ENCODE measurements at regions not wholly inside any gene's neighbourhood (a gene's known extent, or its start where the extent isn't known, plus 50 kb on each side); places are given as distances from the start of the nearest gene placed in this dataset.

DNA sequence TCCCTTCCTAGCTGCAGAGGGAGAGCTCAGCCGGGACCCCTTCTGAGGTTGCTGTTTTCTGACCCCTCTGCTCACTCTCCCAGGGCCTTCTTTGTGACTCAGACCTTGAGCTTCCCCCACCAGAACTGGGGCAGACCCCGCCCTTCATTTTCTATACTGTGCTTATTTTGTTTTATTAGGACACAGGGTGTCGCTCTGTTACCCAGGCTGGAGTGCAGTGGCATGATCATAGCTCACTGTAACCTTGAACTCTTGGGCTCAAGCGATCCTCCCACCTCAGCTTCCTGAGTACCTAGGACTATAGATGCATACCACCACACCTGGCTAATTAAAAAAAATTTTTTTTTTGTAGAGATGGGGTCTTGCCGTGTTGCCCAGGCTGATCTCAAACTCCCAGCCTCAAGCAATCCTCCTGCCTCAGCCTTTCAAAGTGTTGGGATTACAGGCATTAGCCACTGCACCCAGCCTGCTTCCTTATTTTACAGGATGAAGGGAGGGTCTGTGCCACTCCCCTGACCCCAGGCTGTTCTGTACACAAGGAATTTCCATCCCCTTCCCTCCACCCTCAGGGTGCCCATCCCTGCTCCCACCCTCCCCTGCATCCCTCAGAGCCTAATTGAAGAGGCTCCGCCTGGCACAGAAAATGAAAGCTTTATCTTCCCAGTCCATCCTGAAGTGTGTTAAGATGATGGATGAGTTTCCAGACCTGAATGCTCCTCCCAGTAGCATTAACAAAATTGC, 195.2 kb upstream of the POU3F1 start:
- TF ChIP-seq, protein P1, sequence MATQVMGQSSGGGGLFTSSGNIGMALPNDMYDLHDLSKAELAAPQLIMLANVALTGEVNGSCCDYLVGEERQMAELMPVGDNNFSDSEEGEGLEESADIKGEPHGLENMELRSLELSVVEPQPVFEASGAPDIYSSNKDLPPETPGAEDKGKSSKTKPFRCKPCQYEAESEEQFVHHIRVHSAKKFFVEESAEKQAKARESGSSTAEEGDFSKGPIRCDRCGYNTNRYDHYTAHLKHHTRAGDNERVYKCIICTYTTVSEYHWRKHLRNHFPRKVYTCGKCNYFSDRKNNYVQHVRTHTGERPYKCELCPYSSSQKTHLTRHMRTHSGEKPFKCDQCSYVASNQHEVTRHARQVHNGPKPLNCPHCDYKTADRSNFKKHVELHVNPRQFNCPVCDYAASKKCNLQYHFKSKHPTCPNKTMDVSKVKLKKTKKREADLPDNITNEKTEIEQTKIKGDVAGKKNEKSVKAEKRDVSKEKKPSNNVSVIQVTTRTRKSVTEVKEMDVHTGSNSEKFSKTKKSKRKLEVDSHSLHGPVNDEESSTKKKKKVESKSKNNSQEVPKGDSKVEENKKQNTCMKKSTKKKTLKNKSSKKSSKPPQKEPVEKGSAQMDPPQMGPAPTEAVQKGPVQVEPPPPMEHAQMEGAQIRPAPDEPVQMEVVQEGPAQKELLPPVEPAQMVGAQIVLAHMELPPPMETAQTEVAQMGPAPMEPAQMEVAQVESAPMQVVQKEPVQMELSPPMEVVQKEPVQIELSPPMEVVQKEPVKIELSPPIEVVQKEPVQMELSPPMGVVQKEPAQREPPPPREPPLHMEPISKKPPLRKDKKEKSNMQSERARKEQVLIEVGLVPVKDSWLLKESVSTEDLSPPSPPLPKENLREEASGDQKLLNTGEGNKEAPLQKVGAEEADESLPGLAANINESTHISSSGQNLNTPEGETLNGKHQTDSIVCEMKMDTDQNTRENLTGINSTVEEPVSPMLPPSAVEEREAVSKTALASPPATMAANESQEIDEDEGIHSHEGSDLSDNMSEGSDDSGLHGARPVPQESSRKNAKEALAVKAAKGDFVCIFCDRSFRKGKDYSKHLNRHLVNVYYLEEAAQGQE (IDR thresholded peaks at IDR 0.05; ENCODE audit: borderline replicate concordance), result no peak
- TF ChIP-seq EZH2 (IDR thresholded peaks at IDR 0.05; ENCODE audit: borderline replicate concordance, insufficient read depth, low read length, poor library complexity, severe bottlenecking), result no peak
- TF ChIP-seq, protein P2, sequence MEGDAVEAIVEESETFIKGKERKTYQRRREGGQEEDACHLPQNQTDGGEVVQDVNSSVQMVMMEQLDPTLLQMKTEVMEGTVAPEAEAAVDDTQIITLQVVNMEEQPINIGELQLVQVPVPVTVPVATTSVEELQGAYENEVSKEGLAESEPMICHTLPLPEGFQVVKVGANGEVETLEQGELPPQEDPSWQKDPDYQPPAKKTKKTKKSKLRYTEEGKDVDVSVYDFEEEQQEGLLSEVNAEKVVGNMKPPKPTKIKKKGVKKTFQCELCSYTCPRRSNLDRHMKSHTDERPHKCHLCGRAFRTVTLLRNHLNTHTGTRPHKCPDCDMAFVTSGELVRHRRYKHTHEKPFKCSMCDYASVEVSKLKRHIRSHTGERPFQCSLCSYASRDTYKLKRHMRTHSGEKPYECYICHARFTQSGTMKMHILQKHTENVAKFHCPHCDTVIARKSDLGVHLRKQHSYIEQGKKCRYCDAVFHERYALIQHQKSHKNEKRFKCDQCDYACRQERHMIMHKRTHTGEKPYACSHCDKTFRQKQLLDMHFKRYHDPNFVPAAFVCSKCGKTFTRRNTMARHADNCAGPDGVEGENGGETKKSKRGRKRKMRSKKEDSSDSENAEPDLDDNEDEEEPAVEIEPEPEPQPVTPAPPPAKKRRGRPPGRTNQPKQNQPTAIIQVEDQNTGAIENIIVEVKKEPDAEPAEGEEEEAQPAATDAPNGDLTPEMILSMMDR (IDR thresholded peaks at IDR 0.05; ENCODE audit: poor library complexity, severe bottlenecking), result no peak
- TF ChIP-seq MXI1 (conservative IDR thresholded peaks at IDR 0.05; ENCODE audit: poor library complexity, severe bottlenecking), result no peak
- TF ChIP-seq TAF1 (IDR thresholded peaks at IDR 0.05; ENCODE audit: low read depth), result no peak
- TF ChIP-seq POLR2AphosphoS5 (IDR thresholded peaks at IDR 0.05), result no peak
- no peak for TF ChIP-seq RAD21 (conservative IDR thresholded peaks at IDR 0.05)
- TF ChIP-seq EP300 (conservative IDR thresholded peaks at IDR 0.05; ENCODE audit: poor library complexity, severe bottlenecking), result no peak
- TF ChIP-seq SMC3 (conservative IDR thresholded peaks at IDR 0.05; ENCODE audit: poor library complexity), result no peak
- peaks cover 4% of the 10 kb centered on the region for H3F3A ChIP-seq (ENCODE audit: insufficient read depth, low read length, poor library complexity, severe bottlenecking)
- no peaks in the 10 kb centered on the region for H3K79me2 ChIP-seq (replicated peaks; ENCODE audit: insufficient read depth, low read length)
- H4K20me1 ChIP-seq (ENCODE audit: insufficient read depth), result no peaks in the 10 kb centered on the region
- H2AFZ ChIP-seq (ENCODE audit: low read depth, low read length), result no peak overlapping the region
- no peaks in the 10 kb centered on the region for H3K9me2 ChIP-seq (ENCODE audit: insufficient read depth, low read length)
- H3K4me3 ChIP-seq (ENCODE audit: low read length), result no peak overlapping the region
- H3K4me2 ChIP-seq (ENCODE audit: low read length), result no peak overlapping the region
- H3K36me3 ChIP-seq (ENCODE audit: insufficient read depth, low read length), result no peaks in the 10 kb centered on the region
- no peaks in the 10 kb centered on the region for H3K27me3 ChIP-seq (ENCODE audit: insufficient read depth, low read depth, low read length)
- no peak overlapping the region for H3K27ac ChIP-seq (ENCODE audit: low read length)
- no peak overlapping the region for H3K9ac ChIP-seq (ENCODE audit: low read length)
- no peaks in the 10 kb centered on the region for H3K9me3 ChIP-seq (ENCODE audit: low read length)

DNA sequence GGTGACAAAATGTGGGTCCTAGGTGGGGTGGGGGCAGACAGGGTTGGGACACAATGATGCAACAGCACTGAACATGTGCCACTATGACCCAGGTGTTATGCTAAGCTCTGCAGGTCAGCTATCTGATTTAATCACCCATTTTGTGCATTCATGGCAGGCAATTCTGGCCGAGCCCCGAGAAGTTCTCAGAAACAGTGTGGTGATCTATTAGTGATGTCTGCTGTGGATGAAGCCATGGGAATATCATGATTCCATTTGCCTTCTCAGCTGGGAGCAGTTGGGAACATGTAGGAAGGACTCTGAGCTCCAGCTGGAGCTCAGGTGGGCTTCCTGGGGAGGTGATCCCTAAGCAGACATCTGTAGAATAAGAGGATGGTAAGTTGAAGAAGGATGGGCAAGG, 194.0 kb upstream of the POU3F1 start:
- H3K9me3 ChIP-seq (ENCODE audit: low read length), result no peaks in the 10 kb centered on the region
- H3K27me3 ChIP-seq (ENCODE audit: insufficient read depth, low read depth, low read length), result no peaks in the 10 kb centered on the region
- H3K27ac ChIP-seq (ENCODE audit: low read length), result no peak overlapping the region
- H3K9ac ChIP-seq (ENCODE audit: low read length), result no peak overlapping the region
- H2AFZ ChIP-seq (ENCODE audit: low read depth, low read length), result no peak overlapping the region
- H3K4me2 ChIP-seq (ENCODE audit: low read length), result no peak overlapping the region
- no peaks in the 10 kb centered on the region for H3K36me3 ChIP-seq (ENCODE audit: insufficient read depth, low read length)
- TF ChIP-seq POLR2AphosphoS5 (IDR thresholded peaks at IDR 0.05), result no peak
- no peaks in the 10 kb centered on the region for H3K79me2 ChIP-seq (replicated peaks; ENCODE audit: insufficient read depth, low read length)
- H3F3A ChIP-seq (ENCODE audit: insufficient read depth, low read length, poor library complexity, severe bottlenecking), result peaks cover 4% of the 10 kb centered on the region
- H4K20me1 ChIP-seq (ENCODE audit: insufficient read depth), result no peaks in the 10 kb centered on the region
- no peaks in the 10 kb centered on the region for H3K9me2 ChIP-seq (ENCODE audit: insufficient read depth, low read length)
- no peak overlapping the region for H3K4me3 ChIP-seq (ENCODE audit: low read length)

Data from neural cell (in vitro differentiated cells).